Nucleus accumbens (tissue), 56 donors: ENCODE measurements at regions not wholly inside any gene's neighbourhood (a gene's known extent, or its start where the extent isn't known, plus 50 kb on each side); places are given as distances from the start of the nearest gene placed in this dataset.
"Not testable (repeated sequence)": the region's sequence is repeated elsewhere in the genome, so short reads cannot be mapped to it uniquely, and the experiment has no call there.

Source experiments
- DNase-seq, 56 donors: peaks; one replicate each; lab custom pipeline; 2025; lab: John Stamatoyannopoulos, UW

DNA sequence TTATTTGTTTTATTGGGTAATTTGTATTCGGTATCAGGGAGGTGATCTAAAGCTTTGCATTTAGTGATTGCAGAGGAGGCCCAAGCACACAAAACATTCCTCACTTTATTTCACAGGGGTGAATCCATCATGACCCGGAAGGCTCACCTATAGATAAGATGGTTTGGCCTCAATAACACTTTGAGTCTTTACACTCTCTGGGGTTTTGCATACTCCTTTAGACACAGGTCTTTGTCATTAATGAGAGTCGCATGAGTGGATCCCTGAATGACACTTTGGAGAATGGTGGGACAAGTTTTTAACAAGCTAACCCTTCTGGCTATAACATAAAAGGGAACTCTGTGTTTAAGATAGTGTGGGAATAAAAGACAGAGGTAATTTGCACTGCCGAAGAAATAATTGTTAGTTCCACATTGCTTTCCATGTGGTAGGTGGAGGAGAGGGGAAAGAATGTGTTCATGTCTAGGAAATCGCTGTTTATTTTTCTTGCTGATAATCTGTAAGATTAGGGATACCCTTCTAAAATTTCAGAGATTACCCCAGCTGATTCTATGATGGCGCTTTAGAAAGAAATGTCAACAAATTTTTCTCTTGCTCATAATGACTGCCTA is 455.8 kb downstream of the TFEC start:
- DNase-seq, result no peak

GRCh38 chr7:115572111-115572510 is 458.5 kb downstream of the TFEC start:
- peak in 2 of 56 donors; percentile 0 to 1 for DNase-seq

DNA sequence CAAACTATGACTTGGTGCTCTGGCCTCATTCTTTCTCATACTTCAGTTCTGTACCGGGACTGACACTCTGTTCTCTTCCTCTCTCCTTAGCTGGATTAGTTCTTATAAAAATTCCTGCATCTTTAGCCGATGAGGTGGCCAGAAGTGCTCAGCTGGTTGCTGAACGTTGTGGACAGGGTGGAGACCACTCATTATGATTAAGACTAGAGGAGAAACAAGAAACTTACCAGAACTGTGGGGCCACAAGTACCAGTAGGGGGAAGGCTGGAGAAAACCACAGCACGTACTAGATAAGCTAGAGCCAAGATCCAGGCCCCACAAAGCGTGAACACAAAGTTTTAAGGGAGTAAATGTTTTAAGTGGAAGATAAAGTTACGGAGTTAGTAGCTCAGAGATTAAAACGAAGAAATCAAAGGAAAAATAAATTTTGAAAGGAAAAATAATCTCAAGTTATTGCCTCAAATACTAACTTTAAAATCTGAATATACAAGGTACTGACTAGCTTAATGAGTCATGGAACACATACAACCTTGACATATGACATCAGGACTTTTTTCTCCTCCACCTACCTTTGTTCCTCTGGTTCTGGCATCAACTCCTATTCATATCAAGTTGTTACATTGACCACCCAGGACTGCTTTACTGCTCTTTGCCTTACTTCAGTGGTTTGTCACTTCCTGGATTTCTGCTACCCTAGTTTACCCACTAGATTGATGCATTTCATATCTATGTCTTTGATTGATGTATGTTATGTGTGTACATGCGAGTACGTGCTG is 469.0 kb downstream of the TFEC start:
- DNase-seq, result no peak

DNA sequence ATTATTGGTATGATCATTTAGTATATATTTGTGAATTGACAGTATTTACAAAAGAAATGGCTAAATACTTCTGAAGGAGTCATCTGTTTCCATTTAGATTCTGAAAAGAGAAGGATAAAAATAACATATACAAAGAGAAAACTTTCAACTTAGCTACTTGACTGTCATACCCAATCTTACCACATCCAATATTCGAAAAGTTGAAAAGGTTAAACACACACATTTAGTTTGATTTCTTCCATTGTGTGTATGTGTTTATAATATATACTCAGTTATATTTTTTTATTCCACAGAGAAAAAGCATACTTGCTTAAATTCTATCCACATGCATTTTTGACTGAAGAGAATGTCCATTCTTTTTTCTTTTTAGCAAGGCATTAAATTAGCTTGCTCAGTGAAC is 470.7 kb downstream of the TFEC start:
- DNase-seq, result no peak

- no peak for DNase-seq
These were observed 472.4 kb downstream of the TFEC start for GRCh38 chr7:115558161-115558560.

- DNase-seq, result not testable (repeated sequence)
These were observed 473.3 kb downstream of the TFEC start for GRCh38 chr7:115557296-115557695.

- no peak for DNase-seq
These were observed 477.8 kb downstream of the TFEC start for GRCh38 chr7:115552766-115553165.

DNA sequence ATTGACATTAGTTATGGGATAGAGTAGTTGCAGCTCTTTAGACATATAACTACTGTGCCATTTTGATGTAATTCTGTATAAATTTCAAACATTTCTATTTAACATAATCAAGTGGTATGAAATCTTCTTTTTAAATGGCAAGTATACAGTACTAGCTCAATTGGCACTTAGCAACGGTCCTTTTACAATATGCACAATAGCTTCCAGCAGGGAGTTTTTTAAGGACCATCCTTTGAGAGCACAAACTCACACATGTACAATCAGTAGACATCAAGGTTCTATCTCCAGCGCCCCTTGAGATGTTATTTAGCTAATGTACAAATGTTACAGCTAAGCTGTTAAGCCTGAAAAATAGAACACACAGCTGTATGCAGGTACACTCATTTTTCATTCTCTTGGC is 480.7 kb downstream of the TFEC start:
- no peak for DNase-seq

DNA sequence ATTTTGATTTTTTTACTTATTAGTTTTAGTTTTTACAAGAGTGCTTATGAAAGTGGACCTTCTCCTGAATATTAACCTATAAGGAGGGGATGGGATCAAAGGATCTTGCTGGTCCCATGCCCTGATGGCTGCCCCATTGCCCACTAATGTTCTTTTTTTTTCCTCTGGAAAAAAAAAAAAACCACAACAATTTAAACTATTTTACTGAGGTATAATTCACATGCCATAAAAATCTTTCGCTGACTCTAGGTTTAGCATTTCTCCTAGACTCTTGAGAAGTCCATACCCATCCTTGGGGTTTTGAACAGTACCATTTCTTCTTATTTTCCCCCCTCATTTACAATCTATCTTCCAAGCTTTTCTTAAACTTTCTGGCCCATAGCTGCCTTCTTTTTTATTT is 481.8 kb downstream of the TFEC start:
- no peak for DNase-seq

DNA sequence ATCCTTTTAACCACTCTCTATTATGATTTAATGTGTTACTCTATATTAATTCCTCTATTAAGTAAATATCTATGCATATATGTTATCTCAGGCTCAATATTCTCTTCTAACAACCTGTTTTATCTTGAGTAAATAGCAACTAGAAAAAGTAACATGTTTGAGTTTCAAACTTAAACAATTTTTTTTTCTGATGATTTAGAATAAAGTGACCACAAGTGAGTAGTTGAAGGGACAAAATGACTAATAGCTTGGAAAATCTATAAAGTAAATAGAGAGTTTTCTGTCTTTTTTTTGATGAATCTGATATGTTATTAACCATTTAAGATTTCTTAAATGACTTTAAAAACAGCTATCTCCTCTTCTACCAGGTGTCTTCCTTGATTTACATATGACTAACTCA is 483.8 kb downstream of the TFEC start:
- no peak for DNase-seq

DNA sequence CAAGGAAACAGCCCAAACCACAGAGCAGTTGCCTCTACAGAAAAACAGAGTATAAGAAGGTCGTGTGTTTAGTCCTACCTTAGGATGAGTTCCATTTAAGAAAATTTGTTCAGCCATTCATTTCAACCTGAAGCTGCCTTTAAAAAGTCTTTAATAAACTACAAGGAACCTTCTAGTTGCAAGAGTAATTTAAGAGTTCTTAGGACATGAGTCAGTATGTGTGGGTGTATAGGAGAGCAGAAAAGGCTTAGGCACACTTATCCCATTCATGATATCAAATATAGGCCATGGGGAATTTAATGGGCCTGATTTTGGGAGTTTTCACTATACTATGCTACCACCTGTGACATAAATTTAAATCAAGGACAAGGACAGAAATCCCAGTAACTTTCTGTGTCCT is 496.8 kb downstream of the TFEC start:
- no peak for DNase-seq

DNA sequence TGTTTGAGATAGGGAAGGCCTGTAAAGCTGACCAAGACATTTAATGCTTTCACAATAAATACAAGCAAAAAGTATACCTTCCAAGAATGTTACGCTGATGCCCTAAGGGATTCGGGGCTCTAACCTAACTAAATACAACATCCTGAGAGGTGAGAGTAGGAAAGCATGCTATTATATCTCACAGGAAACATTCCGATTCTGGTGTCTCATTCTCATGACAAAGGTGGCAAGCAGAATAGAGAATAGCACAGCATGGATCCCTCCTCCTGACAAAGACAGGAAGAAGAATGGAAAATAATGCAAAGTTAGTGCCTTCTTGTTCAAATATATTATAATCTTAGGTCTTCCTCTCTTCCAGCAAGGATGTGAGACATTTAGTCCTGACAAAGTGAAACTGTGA is 504.3 kb downstream of the TFEC start:
- no peak for DNase-seq

DNA sequence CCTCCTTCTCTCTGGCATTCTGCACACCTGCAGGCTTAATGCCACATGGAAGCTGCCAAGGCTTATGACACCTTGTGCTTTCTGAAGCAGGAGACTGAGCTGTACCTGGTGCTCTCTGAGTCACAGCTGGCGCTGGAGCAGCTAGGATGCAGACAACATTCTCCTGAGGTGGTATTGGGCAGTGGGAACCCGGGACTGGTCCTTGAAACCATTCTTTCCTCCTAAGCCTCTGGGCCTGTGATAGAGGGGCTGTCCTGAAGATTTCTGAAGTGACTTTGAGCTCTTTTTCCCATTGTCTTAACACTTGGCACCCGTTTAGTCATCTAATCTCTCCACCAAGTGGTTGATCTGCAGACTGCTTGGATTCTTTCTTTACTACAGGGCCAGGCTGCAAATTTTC is 508.4 kb downstream of the TFEC start:
- DNase-seq, result no peak

GRCh38 chr7:115516341-115516740 is 514.2 kb downstream of the TFEC start:
- DNase-seq, result no peak

DNA sequence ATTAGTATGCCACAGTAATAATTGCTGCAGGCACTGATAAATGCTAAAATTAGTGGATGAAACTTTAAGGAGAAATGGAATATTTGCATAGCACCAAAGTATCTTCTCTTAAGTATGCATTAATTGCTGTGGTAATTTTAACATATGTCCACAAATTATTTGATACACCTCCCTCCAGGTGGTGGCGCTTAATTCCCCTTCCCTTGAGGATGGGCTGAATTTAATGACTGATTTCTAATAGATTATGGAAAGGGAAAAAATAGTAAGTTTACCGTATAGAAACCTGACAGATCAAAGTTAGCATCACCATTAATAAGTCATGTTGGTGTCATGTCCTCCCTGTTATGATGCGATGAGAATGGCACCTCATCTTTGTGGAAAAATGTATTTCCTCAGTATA is 519.2 kb downstream of the TFEC start:
- no peak for DNase-seq

DNA sequence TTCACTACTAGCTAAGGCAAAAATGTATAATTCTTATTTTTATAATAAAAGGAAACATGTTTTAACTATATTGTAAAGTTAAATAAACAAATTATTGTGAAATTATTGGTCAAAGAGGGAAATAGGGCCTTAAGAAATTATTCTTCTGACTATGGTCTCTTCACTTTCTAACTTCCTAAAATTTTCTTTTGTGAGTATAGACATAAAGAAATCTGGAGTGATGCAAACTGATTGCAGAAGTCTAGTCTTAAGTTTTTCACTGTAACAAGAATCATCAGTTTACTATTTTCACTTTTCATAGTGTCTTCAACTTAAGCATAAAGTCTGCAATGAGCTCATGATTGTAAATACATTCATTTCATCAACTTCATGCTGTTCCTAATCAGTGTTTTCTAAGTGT is 525.4 kb downstream of the TFEC start:
- no peak for DNase-seq

GRCh38 chr7:115499956-115500355 is 530.6 kb downstream of the TFEC start:
- no peak for DNase-seq

GRCh38 chr7:115496006-115496405 is 534.6 kb downstream of the TFEC start:
- no peak for DNase-seq

GRCh38 chr7:115494529-115495147 is 535.9 kb downstream of the TFEC start:
- DNase-seq, result peak in 5 of 56 donors; percentile 5 to 26 (median 17)

DNA sequence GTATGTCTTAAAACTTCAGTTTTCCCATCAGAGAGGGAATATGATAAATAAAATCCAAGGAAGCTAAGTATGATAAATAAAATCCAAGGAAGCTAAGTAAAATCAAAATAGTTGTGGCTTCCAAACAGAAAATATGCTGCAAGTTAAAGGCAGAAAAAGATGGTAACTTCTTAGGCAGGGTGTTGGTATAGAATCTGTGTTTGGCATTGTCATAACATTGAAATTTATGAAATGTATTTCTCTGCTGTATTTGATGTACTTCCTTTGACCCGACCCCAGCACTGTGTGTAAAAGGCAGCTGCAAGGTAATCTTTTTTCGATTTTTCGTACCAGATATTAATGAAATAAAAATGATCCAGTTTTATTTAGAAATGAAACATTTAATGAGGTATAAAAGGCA is 537.2 kb downstream of the TFEC start:
- no peak for DNase-seq

GRCh38 chr7:115491744-115492380 is 538.7 kb downstream of the TFEC start:
- no peak for DNase-seq

DNA sequence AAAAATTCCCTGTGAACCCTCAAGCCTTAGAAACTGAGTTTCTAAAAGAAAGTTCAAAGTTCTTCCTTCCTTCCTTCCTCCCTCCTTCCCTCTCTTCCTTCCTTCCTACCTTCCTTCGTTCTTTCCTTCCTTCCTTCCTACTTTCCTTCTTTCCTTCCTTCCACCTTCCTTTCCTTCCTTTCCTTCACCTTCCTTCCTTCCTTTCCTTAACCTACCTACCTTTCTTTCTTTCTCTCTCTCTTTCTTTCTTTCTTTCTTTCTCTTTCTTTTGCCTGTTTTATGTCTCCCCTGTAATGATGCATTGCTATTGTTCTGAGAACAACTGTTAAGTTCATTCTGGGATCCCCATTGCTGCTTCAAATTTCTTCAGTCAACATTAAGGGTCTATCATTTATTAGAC is 551.1 kb downstream of the TFEC start:
- no peak for DNase-seq
